ENCODE measurements at regions not wholly inside any gene's neighbourhood (a gene's known extent, or its start where the extent isn't known, plus 50 kb on each side); places are given as distances from the start of the nearest gene placed in this dataset.
"Not testable (repeated sequence)": the region's sequence is repeated elsewhere in the genome, so short reads cannot be mapped to it uniquely, and the experiment has no call there.

DNA sequence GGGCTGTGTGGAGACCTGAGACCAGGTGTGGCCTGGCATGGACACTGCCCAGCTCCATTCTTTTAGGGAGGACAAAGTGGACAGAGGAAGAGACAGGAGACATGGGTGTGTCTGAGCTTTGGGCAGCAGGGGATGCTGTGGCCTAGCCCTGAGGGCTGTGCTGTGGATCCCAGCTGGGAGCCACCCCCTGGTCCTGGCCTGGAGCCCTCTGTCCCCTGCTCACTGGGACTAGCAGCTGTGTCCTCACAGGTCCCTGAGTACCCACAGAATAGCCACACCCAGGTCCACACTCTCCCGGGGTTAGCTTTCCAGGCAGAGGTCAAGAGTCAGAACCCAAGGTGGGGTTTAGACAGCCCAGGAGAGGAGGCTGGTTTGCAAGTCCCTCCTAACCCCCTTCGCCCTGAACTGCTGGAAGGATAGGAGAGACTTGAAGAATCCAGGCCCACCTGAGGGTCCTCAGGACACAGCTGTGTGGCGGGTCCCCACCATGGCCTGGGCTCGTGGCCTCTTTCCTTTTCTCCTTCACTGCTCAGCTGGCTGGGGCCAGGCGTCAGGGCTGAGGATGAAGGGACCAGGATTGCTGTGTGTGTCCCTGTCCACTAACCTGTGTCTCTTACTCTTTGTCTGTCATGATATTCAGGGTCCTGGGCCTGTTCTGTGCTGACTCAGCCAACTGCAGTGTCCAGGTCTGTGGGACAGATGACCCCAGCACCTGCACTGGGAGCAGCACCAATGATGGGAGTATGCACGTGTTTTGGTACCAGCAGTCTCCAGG is 78.5 kb upstream of the VPREB1 start:
- intact Hi-C loops (cut with micrococcal nuclease; ENCODE audit: unreplicated experiment): no loop called here

DNA sequence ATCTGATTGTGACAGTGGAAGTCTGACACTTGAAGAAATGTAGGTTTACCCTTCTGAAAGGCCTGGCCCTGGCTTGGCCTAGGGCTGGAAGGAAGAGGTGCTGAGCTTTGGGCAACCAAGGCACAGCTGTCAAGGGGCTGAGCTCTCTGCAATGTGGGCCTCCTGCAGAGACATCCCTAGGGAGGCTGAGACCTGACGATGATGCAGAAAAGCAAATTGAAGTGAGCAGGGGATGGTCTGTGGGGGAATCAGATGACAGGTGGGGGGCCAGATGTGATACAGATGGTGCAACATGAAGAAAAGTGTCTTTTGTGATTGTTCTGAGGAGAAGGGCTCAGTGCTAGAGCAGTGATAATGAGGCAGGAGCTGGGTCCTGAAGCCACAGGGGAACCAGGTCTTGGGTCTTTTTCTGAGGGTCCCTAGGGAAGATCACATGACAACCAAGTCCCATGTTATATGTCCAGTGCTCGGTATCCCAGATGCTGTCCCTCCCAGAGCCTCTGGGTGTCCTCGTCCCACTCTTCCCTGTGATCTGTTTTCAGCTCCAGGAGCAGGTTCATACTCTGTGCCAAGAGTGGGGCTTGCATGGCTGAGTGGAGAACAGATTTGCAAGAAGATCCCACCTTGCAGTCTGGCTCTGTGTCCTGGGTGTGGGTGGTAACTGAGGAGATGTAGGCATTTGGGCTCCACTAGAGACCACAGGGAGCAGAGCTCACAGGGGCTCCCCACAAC is 79.9 kb upstream of the VPREB1 start:
- no peaks in the 10 kb centered on the region for H3K4me1 ChIP-seq (ENCODE audit: insufficient read depth, low read length, poor library complexity, severe bottlenecking)
- TF ChIP-seq EZH2 (IDR thresholded peaks at IDR 0.05; ENCODE audit: borderline replicate concordance, low read depth, low read length, poor library complexity, severe bottlenecking): no peak
- TF ChIP-seq, protein P1, sequence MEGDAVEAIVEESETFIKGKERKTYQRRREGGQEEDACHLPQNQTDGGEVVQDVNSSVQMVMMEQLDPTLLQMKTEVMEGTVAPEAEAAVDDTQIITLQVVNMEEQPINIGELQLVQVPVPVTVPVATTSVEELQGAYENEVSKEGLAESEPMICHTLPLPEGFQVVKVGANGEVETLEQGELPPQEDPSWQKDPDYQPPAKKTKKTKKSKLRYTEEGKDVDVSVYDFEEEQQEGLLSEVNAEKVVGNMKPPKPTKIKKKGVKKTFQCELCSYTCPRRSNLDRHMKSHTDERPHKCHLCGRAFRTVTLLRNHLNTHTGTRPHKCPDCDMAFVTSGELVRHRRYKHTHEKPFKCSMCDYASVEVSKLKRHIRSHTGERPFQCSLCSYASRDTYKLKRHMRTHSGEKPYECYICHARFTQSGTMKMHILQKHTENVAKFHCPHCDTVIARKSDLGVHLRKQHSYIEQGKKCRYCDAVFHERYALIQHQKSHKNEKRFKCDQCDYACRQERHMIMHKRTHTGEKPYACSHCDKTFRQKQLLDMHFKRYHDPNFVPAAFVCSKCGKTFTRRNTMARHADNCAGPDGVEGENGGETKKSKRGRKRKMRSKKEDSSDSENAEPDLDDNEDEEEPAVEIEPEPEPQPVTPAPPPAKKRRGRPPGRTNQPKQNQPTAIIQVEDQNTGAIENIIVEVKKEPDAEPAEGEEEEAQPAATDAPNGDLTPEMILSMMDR (conservative IDR thresholded peaks at IDR 0.05; ENCODE audit: low read depth, low read length): no peak
- H3K27ac ChIP-seq (ENCODE audit: low read depth, low read length, poor library complexity, severe bottlenecking): no peak overlapping the region
- no peaks in the 10 kb centered on the region for H3K27me3 ChIP-seq (replicated peaks; ENCODE audit: insufficient read depth, low read depth, low read length, poor library complexity)
- POLR2A ChIA-PET (ENCODE audit: low non-redundant PET): no interaction called here
- DNase-seq (ENCODE audit: low spot score): peak; percentile 19
- no TSS peak for BruUV-seq (replicated peaks)
- CTCF ChIA-PET: no interaction called here
- no peaks in the 10 kb centered on the region for H3K9me3 ChIP-seq (ENCODE audit: low read depth, low read length, poor library complexity, severe bottlenecking)
- H3K36me3 ChIP-seq (ENCODE audit: insufficient read depth, low read length, poor library complexity, severe bottlenecking): no peaks in the 10 kb centered on the region
- H3K4me3 ChIP-seq (ENCODE audit: low read depth, low read length, poor library complexity, severe bottlenecking): no peak overlapping the region
- intact Hi-C loops (cut with micrococcal nuclease; ENCODE audit: unreplicated experiment): no loop called here

More for the DNA sequence above, 78.5 kb upstream of the VPREB1 start:
- ChIA-PET POLR2A (ENCODE audit: low non-redundant PET) (no interaction called here), CTCF (no interaction called here)
- H3K9me3 ChIP-seq (ENCODE audit: low read depth, low read length, poor library complexity, severe bottlenecking): no peaks in the 10 kb centered on the region
- no peaks in the 10 kb centered on the region for H3K27me3 ChIP-seq (replicated peaks; ENCODE audit: insufficient read depth, low read depth, low read length, poor library complexity)
- no TSS peak for BruUV-seq (replicated peaks)
- no peaks in the 10 kb centered on the region for H3K4me1 ChIP-seq (ENCODE audit: insufficient read depth, low read length, poor library complexity, severe bottlenecking)
- no peak for DNase-seq (ENCODE audit: low spot score)
- TF ChIP-seq, protein P1 (conservative IDR thresholded peaks at IDR 0.05; ENCODE audit: low read depth, low read length): no peak
- TF ChIP-seq EZH2 (IDR thresholded peaks at IDR 0.05; ENCODE audit: borderline replicate concordance, low read depth, low read length, poor library complexity, severe bottlenecking): no peak
- no peak overlapping the region for H3K4me3 ChIP-seq (ENCODE audit: low read depth, low read length, poor library complexity, severe bottlenecking)
- H3K36me3 ChIP-seq (ENCODE audit: insufficient read depth, low read length, poor library complexity, severe bottlenecking): no peaks in the 10 kb centered on the region
- H3K27ac ChIP-seq (ENCODE audit: low read depth, low read length, poor library complexity, severe bottlenecking): no peak overlapping the region

DNA sequence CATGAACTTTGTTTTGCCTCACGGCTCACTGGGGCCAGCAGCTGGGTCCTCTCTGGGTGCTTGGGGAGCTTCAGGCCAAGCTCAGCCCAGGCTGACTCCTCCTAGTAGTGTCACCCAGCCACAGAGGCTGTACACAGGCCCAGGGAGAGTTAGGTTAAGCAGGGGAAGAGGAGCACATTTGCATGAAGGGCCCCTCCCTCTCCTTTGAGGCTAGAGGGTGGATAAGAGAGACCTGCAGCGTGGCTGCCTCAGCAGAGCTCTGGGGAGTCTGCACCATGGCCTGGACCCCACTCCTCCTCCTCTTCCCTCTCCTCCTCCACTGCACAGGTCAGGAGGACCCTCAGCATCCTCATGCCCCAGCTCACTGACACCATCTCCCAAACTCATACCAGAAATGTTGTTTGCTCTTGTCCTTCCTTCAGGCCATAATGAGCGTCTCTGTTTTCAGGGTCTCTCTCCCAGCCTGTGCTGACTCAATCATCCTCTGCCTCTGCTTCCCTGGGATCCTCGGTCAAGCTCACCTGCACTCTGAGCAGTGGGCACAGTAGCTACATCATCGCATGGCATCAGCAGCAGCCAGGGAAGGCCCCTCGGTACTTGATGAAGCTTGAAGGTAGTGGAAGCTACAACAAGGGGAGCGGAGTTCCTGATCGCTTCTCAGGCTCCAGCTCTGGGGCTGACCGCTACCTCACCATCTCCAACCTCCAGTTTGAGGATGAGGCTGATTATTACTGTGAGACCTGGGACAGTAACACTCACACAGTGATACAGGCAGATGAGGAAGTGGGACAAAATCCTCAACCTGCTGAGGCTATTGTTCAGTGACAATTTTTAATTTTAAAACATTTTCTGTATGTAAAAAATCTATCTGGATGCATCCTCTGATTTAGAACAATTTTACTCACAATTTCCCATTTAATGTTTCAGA is 82.4 kb upstream of the VPREB1 start:
- Histone ChIP-seq H3K27ac (ENCODE audit: low read depth, low read length, poor library complexity, severe bottlenecking) (no peak overlapping the region), H3K4me3 (ENCODE audit: low read depth, low read length, poor library complexity, severe bottlenecking) (no peak overlapping the region), H3K4me1 (ENCODE audit: insufficient read depth, low read length, poor library complexity, severe bottlenecking) (no peaks in the 10 kb centered on the region), H3K36me3 (ENCODE audit: insufficient read depth, low read length, poor library complexity, severe bottlenecking) (no peaks in the 10 kb centered on the region), H3K27me3 (replicated peaks; ENCODE audit: insufficient read depth, low read depth, low read length, poor library complexity) (peaks cover 6% of the 10 kb centered on the region), H3K9me3 (ENCODE audit: low read depth, low read length, poor library complexity, severe bottlenecking) (no peaks in the 10 kb centered on the region)
- BruUV-seq (replicated peaks): no TSS peak
- ChIA-PET CTCF (no interaction called here), POLR2A (ENCODE audit: low non-redundant PET) (no interaction called here)
- no peak for DNase-seq (ENCODE audit: low spot score)
- no peak for TF ChIP-seq EZH2 (IDR thresholded peaks at IDR 0.05; ENCODE audit: borderline replicate concordance, low read depth, low read length, poor library complexity, severe bottlenecking)
- TF ChIP-seq, protein P1 (conservative IDR thresholded peaks at IDR 0.05; ENCODE audit: low read depth, low read length): no peak
- intact Hi-C loops (cut with micrococcal nuclease; ENCODE audit: unreplicated experiment): no loop called here

DNA sequence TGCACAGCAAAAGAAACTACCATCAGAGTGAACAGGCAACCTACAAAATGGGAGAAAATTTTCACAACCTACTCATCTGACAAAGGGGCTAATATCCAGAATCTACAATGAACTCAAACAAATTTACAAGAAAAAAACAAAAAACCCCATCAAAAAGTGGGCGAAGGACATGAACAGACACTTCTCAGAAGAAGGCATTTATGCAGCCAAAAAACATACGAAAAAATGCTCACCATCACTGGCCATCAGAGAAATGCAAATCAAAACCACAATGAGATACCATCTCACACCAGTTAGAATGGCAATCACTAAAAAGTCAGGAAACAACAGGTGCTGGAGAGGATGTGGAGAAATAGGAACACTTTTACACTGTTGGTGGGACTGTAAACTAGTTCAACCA is 83.8 kb upstream of the VPREB1 start:
- H3K27me3 ChIP-seq (replicated peaks; ENCODE audit: insufficient read depth, low read depth, low read length, poor library complexity); BruUV-seq (replicated peaks); POLR2A ChIA-PET (ENCODE audit: low non-redundant PET); DNase-seq (ENCODE audit: low spot score); H3K4me3 ChIP-seq (ENCODE audit: low read depth, low read length, poor library complexity, severe bottlenecking); H3K27ac ChIP-seq (ENCODE audit: low read depth, low read length, poor library complexity, severe bottlenecking); H3K36me3 ChIP-seq (ENCODE audit: insufficient read depth, low read length, poor library complexity, severe bottlenecking); H3K9me3 ChIP-seq (ENCODE audit: low read depth, low read length, poor library complexity, severe bottlenecking); intact Hi-C loops (cut with micrococcal nuclease; ENCODE audit: unreplicated experiment); H3K4me1 ChIP-seq (ENCODE audit: insufficient read depth, low read length, poor library complexity, severe bottlenecking); CTCF ChIA-PET: not testable (repeated sequence)

Measured in A673 (cell line).